SKM-1 (cell line): ENCODE measurements at regions not wholly inside any gene's neighbourhood (a gene's known extent, or its start where the extent isn't known, plus 50 kb on each side); places are given as distances from the start of the nearest gene placed in this dataset.
A peak's percentile ranks its signal among the peaks of the same experiment; 100 is the strongest.

Experiments
- DNase-seq: peaks from one replicate; lab custom pipeline; 2025; ENCODE audit not compliant: unreplicated experiment; lab: John Stamatoyannopoulos, UW

- DNase-seq, result no peak
These were observed 167.0 kb downstream of the TSEN15 start for GRCh38 chr1:184218458-184219075.

GRCh38 chr1:184219414-184219813 lies 167.4 kb upstream of the C1orf21 start:
- no peak for DNase-seq

- DNase-seq, result no peak
These were observed 166.9 kb upstream of the C1orf21 start for GRCh38 chr1:184219883-184220282.

- DNase-seq, result no peak
These were observed 165.7 kb upstream of the C1orf21 start for GRCh38 chr1:184221087-184221486.

DNA sequence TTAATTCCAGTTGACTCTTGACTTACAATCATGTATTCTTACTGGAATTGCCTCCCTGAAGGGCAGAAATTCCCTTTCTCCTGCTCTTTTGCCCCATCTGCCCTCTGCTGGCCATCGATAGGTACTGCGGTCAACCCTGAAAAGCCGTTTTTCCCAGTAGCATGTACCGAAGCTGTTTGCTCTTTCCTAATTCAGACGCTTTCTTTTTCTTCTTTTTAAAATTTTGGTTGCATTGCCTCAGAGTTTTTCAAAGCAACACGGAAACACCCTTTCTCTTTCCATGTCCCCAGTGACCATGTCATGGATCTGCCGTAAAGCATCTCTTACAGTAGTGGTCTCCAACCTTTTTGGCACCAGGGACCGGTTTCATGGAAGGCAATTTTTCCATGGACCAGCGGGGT lies 164.2 kb upstream of the C1orf21 start:
- DNase-seq, result peak; percentile 69

DNA sequence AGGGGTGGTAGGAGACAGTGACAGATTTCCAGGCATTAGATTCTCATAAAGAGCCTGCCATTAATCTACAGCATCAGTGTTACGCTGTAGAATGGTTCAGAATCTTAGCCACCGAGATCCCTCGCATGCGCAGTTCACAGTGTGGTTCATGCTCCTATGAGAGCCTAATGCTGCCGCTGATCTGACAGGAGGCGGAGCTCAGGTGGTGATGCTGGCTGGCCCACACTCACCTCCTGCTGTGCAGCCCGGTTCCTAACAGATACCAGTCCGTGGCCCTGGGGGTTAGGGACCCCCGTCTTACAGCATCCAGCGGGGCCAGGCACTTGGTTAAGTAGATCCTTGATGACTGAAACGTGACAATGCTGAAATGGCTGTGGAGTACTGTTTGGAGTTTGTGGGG lies 163.6 kb upstream of the C1orf21 start:
- DNase-seq, result no peak

- DNase-seq, result no peak
These were observed 161.3 kb upstream of the C1orf21 start for GRCh38 chr1:184225283-184226099.

DNA sequence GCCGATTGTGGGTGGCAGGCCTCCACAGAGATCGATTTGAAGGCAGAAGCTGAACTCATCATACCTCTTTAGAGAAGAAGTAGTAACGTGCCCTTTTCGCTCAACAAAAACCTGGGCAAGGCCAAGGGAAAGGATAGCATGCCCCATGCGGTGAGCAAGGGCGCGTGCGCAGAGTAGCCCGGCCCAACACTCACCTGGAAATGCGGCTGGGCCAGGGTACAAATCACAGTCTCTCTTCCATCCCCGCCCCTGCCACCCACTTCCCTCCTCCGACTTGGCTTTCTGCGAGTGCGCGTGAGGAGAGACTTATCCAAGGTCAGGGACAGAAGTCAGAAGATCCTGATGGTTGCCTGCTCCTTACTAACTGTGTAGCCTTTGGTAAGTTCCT lies 160.7 kb upstream of the C1orf21 start:
- no peak for DNase-seq

DNA sequence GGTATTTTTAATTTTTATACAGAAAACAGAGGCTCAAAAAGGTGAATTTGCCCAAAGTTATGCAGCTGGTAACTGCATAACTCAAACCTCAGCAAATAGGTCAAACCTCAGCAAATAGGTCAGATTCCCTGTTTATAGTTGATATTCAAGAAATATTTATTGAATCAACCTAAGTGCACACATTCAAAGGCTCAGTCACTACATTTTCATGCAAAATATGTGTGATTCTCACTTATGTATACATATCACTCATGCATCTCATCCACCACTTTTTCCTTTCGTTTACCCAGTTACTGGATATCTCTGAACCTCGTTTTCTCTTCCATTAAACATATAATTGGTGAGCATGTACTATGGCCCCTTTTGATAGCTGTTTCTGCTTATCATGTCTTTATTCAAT lies 158.3 kb upstream of the C1orf21 start:
- no peak for DNase-seq

DNA sequence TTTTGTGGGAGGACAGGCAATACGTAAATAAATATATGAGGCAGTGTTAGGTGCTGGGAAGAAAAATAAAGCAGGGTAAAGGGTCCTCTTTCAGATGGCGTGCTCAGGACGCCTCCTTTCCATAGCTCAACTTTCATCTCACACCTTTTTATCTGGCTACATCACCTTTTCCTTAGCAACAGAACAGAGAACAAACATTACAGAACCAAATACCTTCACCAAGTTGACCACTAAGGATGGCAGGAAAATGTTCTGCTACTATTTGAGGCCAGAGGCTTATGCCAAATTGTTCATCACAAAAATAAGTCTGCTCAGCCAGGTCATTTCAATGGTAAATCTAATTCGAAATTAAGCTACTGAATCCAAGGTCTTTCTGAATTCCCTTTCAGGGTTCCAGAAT lies 149.2 kb upstream of the C1orf21 start:
- no peak for DNase-seq

DNA sequence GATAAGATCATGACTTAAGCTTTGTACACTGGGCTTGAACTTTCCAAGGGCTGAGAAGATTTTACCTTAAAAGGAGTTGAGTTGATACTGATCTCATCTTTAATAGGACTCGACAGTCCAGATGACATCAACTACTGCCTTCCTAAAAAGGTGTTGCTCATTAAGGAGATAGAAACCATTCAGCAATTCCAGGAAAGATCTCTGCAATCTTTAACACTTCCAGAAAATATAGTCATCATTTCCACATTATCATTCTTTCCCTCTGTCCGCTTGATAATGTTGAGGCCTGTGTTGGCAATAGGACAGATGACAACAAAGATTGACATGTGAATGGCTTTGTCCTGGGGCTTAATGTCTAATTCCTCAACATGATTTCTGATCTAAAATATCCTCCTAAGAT lies 145.4 kb upstream of the C1orf21 start:
- DNase-seq, result no peak

GRCh38 chr1:184242507-184242943 lies 144.3 kb upstream of the C1orf21 start:
- no peak for DNase-seq

GRCh38 chr1:184244962-184245361 lies 141.9 kb upstream of the C1orf21 start:
- no peak for DNase-seq

DNA sequence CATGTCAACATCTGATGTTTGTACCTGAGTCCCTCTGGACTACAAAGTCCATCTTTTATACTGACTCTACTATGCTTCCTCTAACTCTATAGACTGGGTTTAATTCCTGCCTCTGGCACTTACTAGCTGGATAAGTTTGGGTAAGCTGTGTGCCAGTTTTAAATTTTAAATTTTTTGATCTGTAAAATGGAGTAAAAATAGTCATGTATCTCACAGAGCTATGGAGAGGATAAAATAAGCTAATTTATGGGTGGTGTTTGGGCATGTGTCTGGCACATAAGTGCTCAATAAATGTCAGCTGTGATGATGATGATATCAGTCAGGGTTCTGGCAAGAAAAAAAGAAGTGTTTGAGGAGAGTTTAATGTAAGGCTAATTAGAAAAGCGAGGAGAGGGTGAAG lies 139.2 kb upstream of the C1orf21 start:
- no peak for DNase-seq

- no peak for DNase-seq
These were observed 132.9 kb upstream of the C1orf21 start for GRCh38 chr1:184253921-184254320.

DNA sequence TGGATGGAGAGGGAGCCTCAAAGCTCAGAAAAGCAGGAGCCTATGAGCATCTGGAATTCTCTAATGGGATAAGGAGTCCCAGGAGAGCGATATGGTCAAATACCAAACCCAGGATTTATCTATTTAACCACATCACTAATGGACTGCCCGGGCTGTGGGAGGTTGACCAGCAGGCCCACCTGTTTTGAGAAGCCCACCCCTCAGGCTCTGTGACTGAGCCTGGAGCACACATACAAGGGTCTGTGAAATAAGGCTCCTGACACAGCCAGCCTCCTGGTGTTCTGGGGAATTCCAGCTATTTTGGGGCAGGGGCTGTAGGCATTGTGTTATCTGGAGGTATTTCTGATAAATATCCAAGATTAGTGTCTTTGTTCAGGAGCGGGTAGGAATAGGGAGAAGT lies 132.0 kb upstream of the C1orf21 start:
- no peak for DNase-seq

- DNase-seq, result no peak
These were observed 131.3 kb upstream of the C1orf21 start for GRCh38 chr1:184255560-184255959.

DNA sequence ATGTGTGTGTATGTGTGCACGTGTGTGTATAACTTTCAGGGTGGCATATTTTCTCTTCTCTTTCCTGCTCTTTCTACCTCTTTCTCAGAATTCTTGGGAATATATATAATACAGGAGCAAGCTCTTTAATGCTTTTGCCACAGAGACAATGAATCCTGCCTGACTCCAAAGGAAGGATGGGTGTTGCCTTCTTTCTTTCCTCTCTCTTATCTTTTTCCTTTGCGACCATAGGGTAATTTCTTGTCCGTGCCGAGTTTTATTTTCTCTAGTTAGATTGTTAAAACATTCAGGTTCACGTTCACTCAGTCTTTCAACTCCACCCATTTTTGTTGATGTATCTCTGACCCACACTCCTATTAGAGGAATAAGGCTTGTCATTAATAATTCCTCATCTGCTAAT lies 129.0 kb upstream of the C1orf21 start:
- DNase-seq, result no peak

- DNase-seq, result no peak
These were observed 128.3 kb upstream of the C1orf21 start for GRCh38 chr1:184258525-184258924.

- no peak for DNase-seq
These were observed 126.4 kb upstream of the C1orf21 start for GRCh38 chr1:184260382-184260781.

- DNase-seq, result no peak
These were observed 124.7 kb upstream of the C1orf21 start for GRCh38 chr1:184262109-184262508.

- no peak for DNase-seq
These were observed 119.1 kb upstream of the C1orf21 start for GRCh38 chr1:184267747-184268146.

DNA sequence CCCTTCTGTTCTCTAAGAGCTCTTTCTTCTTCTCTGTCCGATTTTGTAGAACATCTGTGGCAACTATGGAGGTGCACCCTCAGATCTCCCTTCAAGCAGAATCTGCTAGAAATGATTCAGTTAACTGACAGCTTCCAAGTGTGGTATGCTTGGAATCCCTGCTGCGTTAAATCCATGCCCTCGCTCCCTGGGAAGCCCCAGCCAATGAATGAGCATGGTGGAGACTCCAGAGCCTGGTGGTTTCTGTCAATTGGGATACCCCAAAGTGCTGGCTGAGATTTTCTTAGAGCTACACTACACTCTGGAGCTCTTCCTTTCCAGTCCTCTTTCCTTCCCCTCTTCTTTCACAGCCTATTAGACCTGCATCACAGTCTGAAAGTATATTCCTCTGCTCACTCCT lies 116.3 kb upstream of the C1orf21 start:
- no peak for DNase-seq
